ENCODE measurements at regions not wholly inside any gene's neighbourhood (a gene's known extent, or its start where the extent isn't known, plus 50 kb on each side); places are given as distances from the start of the nearest gene placed in this dataset.

GRCh38 chr2:136557203-136557602 is 208.1 kb upstream of the THSD7B start:
- FAIRE-seq = no peak

DNA sequence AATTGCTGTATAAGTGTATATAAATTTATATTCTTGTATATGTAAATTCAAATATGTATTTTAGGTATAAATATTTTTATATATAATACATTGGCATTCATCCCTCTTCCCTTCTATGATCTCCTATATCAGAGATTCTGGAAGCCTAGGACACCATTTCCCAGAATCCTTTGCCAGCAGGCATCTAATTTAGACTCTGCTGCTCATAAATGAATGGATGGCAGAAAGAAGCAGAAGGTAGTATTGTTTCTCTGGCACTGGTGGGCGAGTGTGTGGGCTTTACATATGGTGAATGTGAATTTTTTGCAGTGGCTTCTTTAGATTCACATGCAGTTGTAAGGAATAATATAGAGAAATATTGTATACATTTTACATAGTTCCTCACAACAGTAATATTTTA is 215.2 kb upstream of the THSD7B start:
- no peak for FAIRE-seq

DNA sequence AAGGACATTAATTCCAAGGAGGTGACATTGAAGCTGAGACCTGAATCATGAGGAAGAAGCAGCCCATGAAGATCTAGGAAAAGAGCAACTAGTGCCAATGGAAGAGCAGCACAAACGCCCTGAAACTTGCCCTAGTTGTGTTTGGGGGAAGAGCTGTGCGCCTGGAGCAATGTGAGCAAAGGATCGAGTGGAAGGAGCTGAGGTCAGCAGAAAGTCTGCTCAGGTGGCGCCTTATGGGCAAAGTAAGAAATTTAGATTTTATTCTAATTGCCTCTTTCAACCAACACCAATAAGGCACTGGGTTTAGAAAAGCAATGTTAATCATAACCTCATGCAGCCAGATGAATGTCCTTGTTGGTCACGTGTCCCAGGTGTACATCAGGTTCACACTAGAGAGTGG is 226.0 kb upstream of the THSD7B start:
- FAIRE-seq = no peak

DNA sequence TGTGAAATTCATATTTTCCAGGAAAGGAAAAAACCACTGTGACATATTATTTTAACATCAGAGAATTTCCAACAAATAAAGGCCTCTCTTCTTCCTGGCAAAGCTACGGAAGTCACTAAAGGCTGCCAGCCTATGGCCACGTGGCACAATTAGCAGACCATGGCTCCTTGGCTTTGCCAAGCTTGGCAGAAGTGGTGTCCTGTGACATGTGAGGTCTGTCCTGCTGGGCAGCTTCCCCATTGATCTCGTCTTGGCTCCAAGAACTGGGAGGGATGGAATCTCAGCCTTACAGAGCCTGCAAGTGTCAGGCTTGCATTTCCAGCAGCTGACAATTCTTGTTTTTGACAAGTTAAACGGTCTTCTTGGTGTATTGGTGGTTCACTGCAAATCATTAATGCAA is 226.9 kb upstream of the THSD7B start:
- FAIRE-seq = no peak

GRCh38 chr2:136534811-136535210 is 230.5 kb upstream of the THSD7B start:
- no peak for FAIRE-seq

DNA sequence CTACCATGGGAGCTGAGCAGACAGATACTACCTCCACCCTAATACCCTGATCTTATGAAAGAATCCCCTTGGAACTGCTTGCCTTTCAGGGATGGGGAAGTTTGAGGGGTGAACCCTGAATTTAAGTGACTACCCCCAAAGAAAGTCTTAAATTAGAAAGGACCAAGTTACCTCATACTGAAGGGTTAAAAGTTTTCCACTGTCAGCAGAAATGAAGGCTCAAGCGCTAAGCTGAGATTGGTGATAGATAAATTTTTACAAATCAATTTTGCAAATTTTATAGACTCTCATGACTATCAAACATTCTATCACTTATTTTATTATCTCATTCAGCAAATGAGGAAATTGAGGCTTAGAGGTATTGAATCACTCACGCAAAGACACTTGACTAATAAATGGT is 233.2 kb upstream of the THSD7B start:
- no peak for FAIRE-seq

GRCh38 chr2:136531731-136532130 is 233.6 kb upstream of the THSD7B start:
- FAIRE-seq = no peak

GRCh38 chr2:136530146-136530545 is 235.2 kb upstream of the THSD7B start:
- FAIRE-seq = no peak

GRCh38 chr2:136527560-136527959 is 237.8 kb upstream of the THSD7B start:
- no peak for FAIRE-seq

DNA sequence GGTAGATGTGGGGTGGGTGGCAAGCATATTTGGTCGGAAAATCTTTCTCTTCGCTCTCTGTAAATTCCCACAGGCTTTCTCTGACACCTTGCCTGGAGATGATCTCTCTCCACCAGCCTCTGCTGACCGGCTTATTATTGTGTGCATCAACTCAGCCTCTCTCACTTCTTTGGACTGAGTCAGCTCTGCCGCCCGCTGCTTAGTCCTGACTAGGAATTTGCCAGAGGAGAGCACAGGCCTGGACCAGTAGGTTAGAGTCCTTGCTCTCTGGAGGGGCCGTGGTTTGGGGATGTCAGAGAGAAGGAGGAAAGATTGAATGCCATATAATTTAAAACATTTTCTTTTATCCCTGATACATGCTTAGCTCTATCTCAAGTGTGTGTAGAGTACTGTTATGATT is 242.6 kb upstream of the THSD7B start:
- FAIRE-seq = no peak

GRCh38 chr2:136517716-136518115 is 247.6 kb upstream of the THSD7B start:
- FAIRE-seq = no peak

DNA sequence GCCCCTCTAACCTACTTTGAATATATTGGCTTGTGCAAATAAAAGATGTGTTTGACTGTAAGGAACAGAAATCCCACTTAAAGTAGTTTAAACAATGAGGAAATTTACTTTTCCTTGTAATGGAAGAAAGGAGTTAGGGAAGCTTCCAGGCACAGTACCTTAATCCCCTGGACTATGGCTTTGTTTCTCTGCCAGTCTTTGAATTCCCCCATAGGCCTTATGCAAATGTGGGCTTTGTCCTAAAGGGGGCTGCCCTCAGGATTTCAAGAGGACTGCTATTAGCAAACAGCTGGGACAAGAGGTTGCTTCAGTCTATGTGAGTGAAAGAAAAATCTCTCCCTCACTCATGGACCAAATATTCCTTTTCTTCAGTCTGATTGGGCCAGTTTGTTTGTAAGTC is 255.1 kb upstream of the THSD7B start:
- no peak for FAIRE-seq

GRCh38 chr2:136505462-136505861 is 259.9 kb upstream of the THSD7B start:
- no peak for FAIRE-seq

- FAIRE-seq = no peak
Observed at GRCh38 chr2:136502660-136503059, 262.7 kb upstream of the THSD7B start.

DNA sequence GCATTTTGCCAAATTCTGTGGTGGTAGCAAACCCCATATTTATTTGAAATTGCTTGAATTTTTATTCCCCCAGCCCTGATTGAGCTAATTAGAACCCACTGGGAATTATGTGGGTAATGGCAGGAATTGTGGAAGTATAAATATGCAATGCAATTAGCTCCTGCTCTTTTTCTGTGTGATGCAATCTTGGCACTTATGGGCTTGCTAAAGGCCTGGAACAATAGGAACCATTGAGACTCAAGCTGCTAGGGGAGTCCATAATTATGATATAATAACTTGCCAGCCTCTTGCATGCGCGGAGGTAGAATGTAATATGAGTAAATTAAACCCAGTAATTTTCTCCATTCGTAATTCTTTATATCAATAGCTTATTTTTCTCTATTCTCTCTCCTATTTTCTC is 267.6 kb upstream of the THSD7B start:
- no peak for FAIRE-seq

- no peak for FAIRE-seq
Observed at GRCh38 chr2:136496966-136497365, 268.4 kb upstream of the THSD7B start.

DNA sequence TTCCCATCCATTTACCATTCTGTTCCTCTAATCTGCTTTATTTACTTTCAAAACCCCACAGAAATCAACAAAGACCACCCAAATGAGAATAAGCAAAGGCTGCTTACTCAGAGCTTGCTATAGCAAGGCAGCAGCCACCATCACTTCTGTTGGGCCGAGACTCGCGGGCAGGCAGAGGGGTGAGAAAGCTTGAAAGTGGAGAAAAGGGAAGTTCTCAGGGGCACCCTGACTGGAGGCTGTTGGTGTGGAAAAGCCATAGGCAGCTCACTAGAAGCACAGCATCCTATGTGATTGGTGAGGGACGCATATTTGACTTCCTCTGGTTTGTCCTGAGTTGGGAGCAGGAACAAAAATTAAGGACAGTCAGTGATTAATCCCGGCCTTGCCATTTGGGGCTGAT is 269.7 kb upstream of the THSD7B start:
- FAIRE-seq = no peak

DNA sequence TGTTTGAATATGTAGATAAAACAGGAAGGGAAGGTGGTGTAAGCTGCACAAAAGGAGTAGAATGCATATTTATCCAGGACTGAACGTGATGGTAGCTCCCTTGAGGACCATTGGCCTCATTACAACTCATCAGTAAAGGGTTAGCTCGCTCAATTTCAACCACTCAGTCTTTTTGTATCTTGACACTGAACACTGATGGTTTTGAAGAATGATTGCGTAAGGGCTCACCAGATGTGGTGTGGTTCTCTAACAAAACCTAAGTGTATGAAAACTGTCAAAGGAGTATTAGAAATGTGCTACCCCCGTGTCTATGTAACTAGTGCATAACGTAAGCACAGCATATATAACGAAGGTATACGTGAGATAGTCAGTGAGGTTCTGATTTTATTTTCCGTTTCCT is 272.4 kb upstream of the THSD7B start:
- no peak for FAIRE-seq

DNA sequence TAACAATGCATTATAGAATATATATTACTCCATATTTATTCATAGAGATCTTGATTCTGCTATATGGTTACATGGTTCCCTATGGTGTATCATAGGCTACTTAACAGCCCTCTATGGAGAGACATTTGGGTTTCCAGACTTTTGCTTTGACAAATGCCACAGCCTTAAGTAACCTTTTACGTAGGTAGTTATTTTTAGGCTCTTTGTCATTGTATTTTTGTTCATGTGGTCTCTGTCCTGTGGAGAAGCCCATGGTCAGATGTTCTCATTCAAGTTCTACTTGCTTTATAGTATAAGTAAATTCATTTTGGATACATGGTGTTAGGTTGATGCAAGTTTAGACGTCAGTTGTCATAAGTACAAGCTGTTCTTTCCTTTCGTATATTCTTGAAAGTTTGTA is 275.2 kb upstream of the THSD7B start:
- FAIRE-seq = no peak

DNA sequence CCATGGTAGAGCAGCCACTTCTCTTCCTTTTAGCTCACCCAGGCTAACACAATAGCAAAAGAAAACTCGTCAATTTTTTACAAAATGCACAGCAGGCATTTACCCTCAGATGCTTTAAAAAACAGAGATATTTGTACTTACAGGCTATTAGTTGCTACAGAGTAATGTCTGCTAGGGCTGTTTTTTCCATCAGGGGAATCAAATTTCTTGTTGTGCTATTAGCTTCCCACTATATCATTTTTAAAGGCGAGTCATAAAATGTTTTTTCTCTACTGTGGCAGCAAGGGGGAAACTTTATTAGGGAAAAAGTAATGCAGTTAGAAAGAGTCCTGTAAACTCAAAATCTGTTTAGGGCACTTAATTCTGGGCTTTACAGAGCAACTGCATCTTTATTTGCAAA is 277.9 kb upstream of the THSD7B start:
- peak; percentile 58 for FAIRE-seq

DNA sequence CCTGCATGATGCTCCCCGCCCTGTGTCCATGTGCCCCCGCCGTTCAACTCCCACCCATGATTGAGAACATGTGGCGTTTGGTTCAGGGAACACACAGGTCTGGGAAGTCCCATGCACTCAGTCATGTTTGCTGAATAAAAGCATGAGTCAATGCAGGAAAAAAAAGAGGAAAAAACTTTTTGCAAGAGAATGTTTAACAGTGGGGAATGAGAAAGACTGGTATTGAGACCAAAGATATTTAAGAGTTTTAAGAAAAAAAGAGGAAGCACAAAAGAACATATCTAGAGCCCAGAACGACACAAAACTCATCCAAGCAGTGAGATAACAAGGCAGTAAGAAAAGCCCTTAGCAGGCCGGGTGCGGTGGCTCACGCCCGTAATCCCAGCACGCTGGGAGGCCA is 279.2 kb upstream of the THSD7B start:
- FAIRE-seq = no peak

GRCh38 chr2:136482966-136483365 is 282.4 kb upstream of the THSD7B start:
- FAIRE-seq = no peak

DNA sequence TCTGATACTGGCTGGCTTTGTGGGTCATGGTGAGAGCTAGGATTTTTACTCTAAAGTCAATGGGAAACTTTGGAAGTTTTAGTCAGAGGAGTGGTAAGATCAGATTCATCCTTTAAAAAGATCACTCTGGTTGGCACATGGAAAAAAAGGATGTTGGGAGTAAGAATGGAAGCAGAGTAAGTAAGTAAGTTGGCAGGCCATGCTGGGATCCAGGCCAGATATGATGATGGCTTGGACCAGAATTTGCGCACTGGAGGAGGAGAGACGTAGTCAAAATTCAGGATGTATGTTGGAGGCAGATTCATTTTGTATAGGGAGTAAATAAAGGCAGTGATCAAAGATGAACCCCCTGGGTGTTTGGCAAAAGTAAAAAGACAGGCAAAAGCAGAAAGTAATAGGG is 283.3 kb upstream of the THSD7B start:
- FAIRE-seq = no peak

DNA sequence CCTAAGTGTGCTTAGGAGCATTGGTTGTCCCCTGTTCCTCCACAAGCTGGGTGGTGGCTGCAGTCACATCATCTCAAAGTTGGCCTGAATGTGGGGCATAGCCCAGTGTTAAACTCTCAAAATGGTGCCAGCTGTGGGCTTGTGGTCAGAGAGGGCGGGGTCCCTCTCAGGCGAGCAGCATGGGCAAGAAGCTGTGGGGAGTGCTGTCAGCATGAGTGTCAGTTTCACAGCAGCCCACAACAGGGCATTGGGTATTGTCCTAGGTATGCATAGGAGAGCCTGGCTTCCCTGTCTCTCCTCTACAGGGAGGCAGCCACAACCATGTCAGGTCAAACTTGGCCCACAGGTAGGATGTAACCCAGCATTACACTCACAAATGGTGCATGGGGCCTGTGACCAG is 285.6 kb upstream of the THSD7B start:
- no peak for FAIRE-seq

- no peak for FAIRE-seq
Observed at GRCh38 chr2:136468799-136469369, 296.5 kb upstream of the THSD7B start.

DNA sequence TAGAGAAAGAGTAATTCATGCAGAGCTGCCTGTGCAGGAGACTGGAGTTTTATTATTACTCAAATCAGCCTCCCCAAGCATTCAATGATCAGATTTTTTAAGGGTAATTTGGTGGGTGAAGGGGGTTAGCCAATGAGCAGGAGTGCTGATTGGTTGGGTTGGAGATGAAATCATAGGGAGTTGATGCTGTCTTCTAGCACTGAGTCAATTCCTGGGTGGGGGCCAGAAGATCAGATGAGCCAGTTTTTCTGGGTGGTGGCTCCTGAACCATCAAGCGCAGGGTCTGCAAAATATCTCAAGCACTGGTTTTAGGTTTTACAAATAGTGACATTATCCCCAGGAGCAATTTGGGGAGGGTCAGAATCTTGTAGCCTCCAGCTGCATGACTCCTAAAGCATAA is 312.8 kb upstream of the THSD7B start:
- no peak for FAIRE-seq

Measured in endometrium (tissue), 2 donors.